ENCODE measurements at regions not wholly inside any gene's neighbourhood (a gene's known extent, or its start where the extent isn't known, plus 50 kb on each side); places are given as distances from the start of the nearest gene placed in this dataset.

- ATAC-seq (no peak), DNase-seq (no peak)
- TF ChIP-seq POLR2A (IDR thresholded peaks at IDR 0.05): no peak
- TF ChIP-seq CTCF (IDR thresholded peaks at IDR 0.05 in 4 of 5, conservative IDR thresholded peaks at IDR 0.05 in 1 of 5): no peak
- in situ Hi-C loops (cut with MboI; ENCODE audit: low sequenced_read_pairs in 4 of 4): no loop called here
- Histone ChIP-seq H3K36me3 (no peaks in the 10 kb centered on the region), H3K27ac (no peak overlapping the region), H3K4me1 (peaks cover 0 to 4% of the 10 kb centered on the region in 2 donors), H3K27me3 (no peaks in the 10 kb centered on the region), H3K4me3 (no peak overlapping the region), H3K9me3 (no peaks in the 10 kb centered on the region)
- intact Hi-C loops (cut with DNase I; ENCODE audit: low total_unique reads): no loop called here
Observed at GRCh38 chr10:78749898-78750297, 318.9 kb upstream of the ZMIZ1 start.

- Histone ChIP-seq H3K9me3 (no peaks in the 10 kb centered on the region), H3K27ac (no peak overlapping the region), H3K36me3 (no peaks in the 10 kb centered on the region), H3K27me3 (no peaks in the 10 kb centered on the region), H3K4me3 (no peak overlapping the region), H3K4me1 (no peaks in the 10 kb centered on the region)
- TF ChIP-seq CTCF (IDR thresholded peaks at IDR 0.05 in 4 of 5, conservative IDR thresholded peaks at IDR 0.05 in 1 of 5): no peak
- DNase-seq (no peak), ATAC-seq (no peak)
- in situ Hi-C loops (cut with MboI; ENCODE audit: low sequenced_read_pairs in 4 of 4): no loop called here
- intact Hi-C loops (cut with DNase I; ENCODE audit: low total_unique reads): no loop called here
Observed at GRCh38 chr10:78750418-78750817, 318.3 kb upstream of the ZMIZ1 start.

- intact Hi-C loops (cut with DNase I; ENCODE audit: low total_unique reads): no loop called here
- Histone ChIP-seq H3K36me3 (no peaks in the 10 kb centered on the region), H3K4me3 (no peak overlapping the region), H3K27me3 (no peaks in the 10 kb centered on the region), H3K4me1 (peaks cover 4 to 7% of the 10 kb centered on the region in 2 donors), H3K9me3 (no peaks in the 10 kb centered on the region), H3K27ac (no peak overlapping the region)
- in situ Hi-C loops (cut with MboI; ENCODE audit: low sequenced_read_pairs in 4 of 4): no loop called here
- ATAC-seq (no peak), DNase-seq (no peak)
- TF ChIP-seq POLR2A (IDR thresholded peaks at IDR 0.05) (no peak), CTCF (IDR thresholded peaks at IDR 0.05 in 4 of 5, conservative IDR thresholded peaks at IDR 0.05 in 1 of 5) (no peak)
Observed at GRCh38 chr10:78751716-78752115, 317.1 kb upstream of the ZMIZ1 start.

- TF ChIP-seq CTCF (IDR thresholded peaks at IDR 0.05 in 4 of 5, conservative IDR thresholded peaks at IDR 0.05 in 1 of 5) (no peak), POLR2A (IDR thresholded peaks at IDR 0.05) (no peak)
- DNase-seq: no peak
- H3K36me3 ChIP-seq: no peaks in the 10 kb centered on the region
- intact Hi-C loops (cut with DNase I; ENCODE audit: low total_unique reads): no loop called here
- no peak overlapping the region for H3K27ac ChIP-seq
- in situ Hi-C loops (cut with MboI; ENCODE audit: low sequenced_read_pairs in 4 of 4): no loop called here
- ATAC-seq: no peak
- H3K4me1 ChIP-seq: peaks cover 9 to 12% of the 10 kb centered on the region in 2 donors
- no peak overlapping the region for H3K4me3 ChIP-seq
- no peaks in the 10 kb centered on the region for H3K9me3 ChIP-seq
- H3K27me3 ChIP-seq: no peaks in the 10 kb centered on the region
Observed at GRCh38 chr10:78752221-78752620, 316.5 kb upstream of the ZMIZ1 start.

- H3K4me1 ChIP-seq: peaks cover 12 to 17% of the 10 kb centered on the region in 2 donors
- no peak for TF ChIP-seq POLR2A (IDR thresholded peaks at IDR 0.05)
- TF ChIP-seq CTCF (IDR thresholded peaks at IDR 0.05 in 4 of 5, conservative IDR thresholded peaks at IDR 0.05 in 1 of 5): no peak
- no peaks in the 10 kb centered on the region for H3K36me3 ChIP-seq
- intact Hi-C loops (cut with DNase I; ENCODE audit: low total_unique reads) (no loop called here), in situ Hi-C loops (cut with MboI; ENCODE audit: low sequenced_read_pairs in 4 of 4) (no loop called here)
- H3K27me3 ChIP-seq: no peaks in the 10 kb centered on the region
- no peaks in the 10 kb centered on the region for H3K9me3 ChIP-seq
- H3K27ac ChIP-seq: no peak overlapping the region
- no peak overlapping the region for H3K4me3 ChIP-seq
- ATAC-seq (no peak), DNase-seq (no peak)
Observed at GRCh38 chr10:78752708-78753107, 316.1 kb upstream of the ZMIZ1 start.

Measured in gastrocnemius medialis (tissue), 4 donors.